ELR (cell line): ENCODE measurements at regions not wholly inside any gene's neighbourhood (a gene's known extent, or its start where the extent isn't known, plus 50 kb on each side); places are given as distances from the start of the nearest gene placed in this dataset.
A peak's percentile ranks its signal among the peaks of the same experiment; 100 is the strongest.

ENCODE experiments used
- DNase-seq: peaks from one replicate; pipeline ENCODE4 v3.0.0-alpha.2; 2015; ENCODE audit warnings: low read depth

GRCh38 chr1:195394567-195394966 lies 1213.7 kb downstream of the KCNT2 start:
- DNase-seq, result no peak

DNA sequence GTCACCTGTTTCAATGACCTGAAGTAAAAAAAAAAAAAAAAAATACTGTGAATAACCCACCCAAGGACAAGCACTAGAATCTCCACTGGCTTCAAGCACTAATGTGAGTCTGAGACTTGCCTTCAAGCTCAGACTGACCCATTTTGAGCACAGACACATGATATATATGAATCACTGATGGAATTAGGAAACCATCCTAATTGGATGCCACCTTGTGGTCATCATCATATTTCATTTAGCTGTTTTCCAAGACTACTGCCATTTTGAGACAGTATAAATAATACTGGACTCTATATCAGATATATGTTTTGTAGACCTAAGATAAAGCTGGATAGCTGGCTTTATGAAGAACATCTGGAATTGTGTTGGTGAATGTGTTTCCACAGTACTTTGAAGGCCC lies 1232.0 kb downstream of the KCNT2 start:
- DNase-seq, result peak; percentile 39

- no peak for DNase-seq
Measured at GRCh38 chr1:195373856-195374255, 1234.4 kb downstream of the KCNT2 start.

DNA sequence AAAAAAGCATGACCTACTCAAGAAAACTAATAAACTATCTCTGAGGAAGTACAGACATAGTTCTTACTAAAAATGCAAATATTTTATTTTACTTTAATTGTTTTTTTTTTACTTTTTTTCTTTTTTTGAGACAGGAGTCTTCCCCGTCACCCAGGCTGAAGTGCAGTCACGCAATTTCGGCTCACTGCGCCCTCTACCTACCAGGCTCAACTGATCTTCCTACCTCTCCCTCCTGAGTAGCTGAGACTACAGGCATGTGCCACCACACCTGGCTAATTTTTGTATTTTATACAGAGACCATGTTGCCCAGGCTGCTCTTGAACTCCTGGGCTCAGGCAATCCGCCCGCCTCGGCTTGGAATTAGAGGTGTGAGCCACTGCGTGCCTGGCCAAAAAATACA lies 1263.1 kb downstream of the KCNT2 start:
- DNase-seq, result no peak

DNA sequence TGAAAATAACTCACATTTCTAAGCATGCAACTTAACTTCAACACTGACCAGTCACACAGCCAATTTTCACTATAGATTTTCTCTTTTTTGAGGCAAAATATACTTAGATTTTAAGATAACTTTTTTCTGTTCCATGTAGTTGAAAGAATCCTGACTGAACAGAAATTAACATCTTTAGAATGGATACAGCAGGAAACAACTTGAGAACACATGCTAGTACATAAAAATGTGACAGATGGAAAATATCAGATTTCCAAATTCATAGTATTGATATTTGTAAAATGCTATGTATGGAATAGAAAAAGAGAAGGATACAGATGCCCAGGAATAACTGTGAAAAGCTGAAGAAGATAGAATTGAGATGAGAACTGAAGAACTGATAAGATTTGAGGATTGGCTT lies 1270.6 kb downstream of the KCNT2 start:
- DNase-seq, result no peak

GRCh38 chr1:195336812-195337211 lies 1271.4 kb downstream of the KCNT2 start:
- DNase-seq, result no peak

DNA sequence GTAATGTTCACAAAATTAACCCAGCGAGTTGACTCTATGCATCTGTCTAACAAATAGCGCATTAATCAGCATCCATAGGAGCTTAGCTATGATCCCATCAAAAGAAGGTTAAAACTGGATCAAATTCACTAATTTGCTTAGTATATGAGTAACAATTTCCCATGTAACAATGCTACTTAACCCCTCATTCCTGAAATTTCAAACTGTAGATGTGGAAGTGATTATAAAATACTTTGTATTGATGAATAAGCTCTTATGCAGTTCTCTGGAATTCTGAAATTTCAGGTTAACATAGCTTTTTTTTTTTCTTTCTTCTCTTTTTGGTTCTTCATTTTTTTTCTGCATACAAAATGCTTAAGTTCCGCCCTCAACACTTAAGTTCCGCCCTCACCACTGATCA lies 1272.7 kb downstream of the KCNT2 start:
- DNase-seq, result peak; percentile 13

DNA sequence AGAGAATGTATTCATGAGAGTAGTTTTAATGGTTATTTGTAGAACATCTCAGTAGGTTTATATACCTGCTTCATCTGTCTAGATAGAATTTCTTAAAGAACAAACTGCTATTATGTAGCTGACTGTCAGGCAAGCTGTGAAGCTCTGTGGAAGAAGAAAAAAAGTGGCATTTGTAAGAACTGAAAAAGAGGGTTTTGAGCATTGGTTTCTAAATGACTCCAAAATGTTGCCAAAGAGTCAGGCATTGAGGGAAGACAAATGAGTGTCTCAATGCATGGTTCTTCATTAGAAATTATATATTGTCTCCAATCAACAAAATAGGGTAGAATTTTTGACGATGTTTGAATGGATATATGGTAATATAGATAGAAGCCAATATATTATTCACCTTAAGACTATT lies 1276.1 kb downstream of the KCNT2 start:
- DNase-seq, result no peak

DNA sequence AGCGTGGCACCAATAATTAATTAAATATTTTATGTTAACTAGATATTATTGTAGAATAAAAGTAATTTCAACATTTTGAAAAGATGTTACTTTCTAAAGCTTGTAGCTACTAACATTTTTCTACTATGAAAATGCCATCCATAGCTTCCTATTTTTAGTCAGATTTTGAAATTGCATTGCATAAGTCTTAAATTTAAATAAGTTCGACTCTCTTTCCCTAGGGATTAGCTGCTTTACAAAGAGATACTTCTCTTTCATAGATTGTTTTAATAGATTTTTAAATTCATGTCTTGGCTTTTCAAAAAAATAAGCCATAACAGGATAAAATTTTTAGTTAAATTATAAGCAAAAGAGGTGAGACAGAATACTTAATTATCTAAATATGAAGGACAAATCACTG lies 1279.6 kb downstream of the KCNT2 start:
- no peak for DNase-seq

DNA sequence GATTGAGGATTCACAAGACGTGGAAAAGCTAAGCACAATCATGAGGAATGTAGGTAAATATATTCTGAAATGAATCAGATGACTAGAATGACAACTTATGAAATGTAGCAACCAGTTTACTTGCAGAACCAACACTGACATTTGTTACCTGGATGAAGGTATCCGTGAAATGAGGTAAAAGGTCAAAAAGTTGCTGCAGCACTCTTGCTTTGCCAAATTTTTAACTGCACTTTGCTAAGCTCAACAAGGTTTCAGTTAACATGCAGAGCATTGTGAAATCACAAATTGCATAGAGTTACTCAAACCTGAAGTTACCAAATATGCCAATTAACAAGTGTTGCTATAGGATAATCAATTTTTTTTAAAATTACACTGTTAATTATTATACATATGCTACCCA lies 1280.1 kb downstream of the KCNT2 start:
- DNase-seq, result no peak

DNA sequence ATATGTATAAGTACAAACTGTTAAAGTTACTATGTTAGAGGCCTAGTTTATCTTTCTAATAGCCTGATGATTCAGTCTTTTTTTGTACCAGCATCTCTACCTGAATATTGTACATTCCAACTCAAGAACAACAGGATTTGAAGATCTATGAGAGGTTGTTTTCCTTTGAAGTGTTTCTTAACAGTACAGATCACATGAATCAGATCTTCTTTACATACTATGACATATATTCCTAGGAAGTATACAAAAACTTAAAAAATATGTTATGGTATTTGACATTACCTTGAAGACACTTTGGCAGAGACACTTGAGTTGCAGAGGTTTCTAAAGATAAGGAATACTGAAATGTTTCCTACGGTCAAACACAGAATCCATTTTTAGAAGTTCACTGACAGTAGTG lies 1280.9 kb downstream of the KCNT2 start:
- no peak for DNase-seq

DNA sequence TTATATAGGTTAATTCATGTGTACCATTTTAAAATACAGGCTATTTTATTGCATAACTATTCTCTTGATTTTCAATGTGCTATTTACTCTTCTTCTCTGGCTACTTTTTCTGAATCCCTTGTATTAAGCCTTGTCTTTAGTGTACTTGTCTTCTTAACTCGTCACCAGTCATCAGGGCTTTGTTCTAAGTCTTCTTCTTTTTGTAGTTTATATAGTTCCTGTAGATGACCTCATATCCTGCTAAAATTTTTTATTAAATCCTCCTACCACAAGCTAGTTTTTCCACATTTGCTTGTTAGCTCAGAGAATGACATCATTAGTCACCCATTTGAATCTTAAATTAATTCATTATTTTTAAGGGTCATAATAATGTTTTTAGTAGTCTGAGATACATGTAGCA lies 1281.9 kb downstream of the KCNT2 start:
- DNase-seq, result no peak

GRCh38 chr1:195325181-195325580 lies 1283.1 kb downstream of the KCNT2 start:
- DNase-seq, result no peak

DNA sequence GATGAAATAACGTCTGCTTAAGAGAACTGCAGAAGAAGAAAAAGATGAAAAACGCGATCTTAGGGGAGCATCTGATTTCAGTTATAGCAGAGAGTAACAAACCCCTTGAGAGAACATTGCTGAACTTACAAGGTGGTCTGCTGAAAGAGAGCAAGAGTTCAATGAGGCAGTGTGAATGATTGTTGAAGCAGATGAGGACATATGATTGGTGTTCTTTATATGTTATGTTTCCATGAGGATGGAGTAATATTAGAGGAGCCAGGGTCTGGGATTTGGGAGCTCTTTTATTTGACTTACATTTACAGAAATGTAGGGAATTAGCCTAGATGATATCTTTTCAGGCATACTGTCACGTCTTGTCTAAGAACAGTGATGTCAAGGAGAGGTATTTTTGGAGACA lies 1302.0 kb downstream of the KCNT2 start:
- DNase-seq, result no peak

DNA sequence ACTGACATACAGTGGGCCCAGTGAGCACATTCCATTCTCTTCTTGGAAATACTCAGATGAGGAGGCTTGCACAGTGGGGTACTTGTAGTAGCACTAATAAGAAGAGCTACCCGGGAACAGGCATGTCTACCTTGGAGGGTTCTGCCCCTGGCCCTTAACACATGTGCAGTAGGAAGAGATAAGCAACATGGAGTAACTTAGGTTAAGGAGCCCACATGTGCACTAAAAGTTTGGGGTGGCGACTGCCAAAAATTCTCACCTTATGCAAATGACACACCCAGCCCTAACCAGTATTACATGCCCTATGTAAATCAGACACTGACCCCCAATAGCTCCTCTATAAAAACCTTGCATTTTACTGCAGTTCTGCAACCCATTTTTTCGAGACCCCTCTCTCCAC lies 1313.3 kb downstream of the KCNT2 start:
- DNase-seq, result no peak

GRCh38 chr1:195278644-195279043 lies 1329.6 kb downstream of the KCNT2 start:
- DNase-seq, result no peak

DNA sequence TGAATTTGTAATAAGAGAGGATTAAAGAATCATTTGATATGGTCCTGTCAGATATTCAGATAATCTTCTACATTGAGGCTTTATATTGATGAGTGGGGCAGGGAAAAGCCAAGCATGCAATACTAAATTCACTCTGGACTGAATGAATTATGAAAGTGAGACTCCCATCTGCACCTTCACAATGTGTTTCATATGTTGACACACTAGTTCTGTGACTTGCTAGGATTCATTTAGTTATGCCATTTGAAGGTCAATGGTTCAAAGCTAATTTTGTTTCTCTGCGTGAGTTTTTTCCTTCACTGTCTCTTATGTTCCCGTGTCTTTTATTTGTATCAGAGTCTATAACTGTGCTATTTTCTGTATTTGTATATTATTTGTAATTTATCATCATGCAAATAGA lies 1332.5 kb downstream of the KCNT2 start:
- no peak for DNase-seq

GRCh38 chr1:195251900-195252299 lies 1356.3 kb downstream of the KCNT2 start:
- no peak for DNase-seq

DNA sequence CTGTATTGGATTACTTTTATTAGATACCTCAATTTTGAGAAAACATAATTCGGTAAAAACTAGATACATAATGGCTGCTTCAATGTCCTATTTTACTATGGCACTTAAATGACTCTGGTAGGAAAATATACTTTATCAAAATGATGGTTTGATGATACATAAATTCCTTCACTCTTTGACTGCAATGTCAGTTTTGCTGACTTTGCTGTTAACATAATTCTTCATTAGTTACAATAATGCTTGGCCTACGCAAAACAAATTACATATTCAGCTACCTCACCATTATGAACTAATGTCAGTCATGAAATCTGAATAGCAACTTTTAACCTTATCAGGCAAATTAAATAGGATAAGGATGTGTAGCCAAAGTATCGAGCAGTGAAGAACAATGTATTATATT lies 1364.7 kb downstream of the KCNT2 start:
- no peak for DNase-seq

- DNase-seq, result no peak
Measured at GRCh38 chr1:195241066-195241465, 1367.2 kb downstream of the KCNT2 start.

DNA sequence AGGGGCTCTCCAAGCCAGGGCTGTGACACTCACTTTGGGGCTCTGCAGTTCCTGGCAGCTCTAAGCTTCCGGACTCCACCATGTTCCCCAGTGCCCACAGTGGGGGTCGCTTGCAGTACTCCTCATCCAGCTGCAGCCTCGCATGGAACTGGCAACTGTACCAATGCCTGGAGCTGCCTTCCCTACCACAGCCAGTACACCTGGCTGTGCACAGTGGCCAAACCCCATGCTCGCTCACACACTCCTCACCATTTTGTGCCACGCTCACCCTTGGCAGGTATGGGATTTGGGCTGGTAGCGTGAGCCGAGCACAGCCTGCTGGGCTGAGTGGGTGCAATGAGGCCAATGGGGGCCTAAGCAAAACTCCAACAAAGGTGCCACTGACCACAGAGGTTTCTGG lies 1369.9 kb downstream of the KCNT2 start:
- DNase-seq, result no peak

DNA sequence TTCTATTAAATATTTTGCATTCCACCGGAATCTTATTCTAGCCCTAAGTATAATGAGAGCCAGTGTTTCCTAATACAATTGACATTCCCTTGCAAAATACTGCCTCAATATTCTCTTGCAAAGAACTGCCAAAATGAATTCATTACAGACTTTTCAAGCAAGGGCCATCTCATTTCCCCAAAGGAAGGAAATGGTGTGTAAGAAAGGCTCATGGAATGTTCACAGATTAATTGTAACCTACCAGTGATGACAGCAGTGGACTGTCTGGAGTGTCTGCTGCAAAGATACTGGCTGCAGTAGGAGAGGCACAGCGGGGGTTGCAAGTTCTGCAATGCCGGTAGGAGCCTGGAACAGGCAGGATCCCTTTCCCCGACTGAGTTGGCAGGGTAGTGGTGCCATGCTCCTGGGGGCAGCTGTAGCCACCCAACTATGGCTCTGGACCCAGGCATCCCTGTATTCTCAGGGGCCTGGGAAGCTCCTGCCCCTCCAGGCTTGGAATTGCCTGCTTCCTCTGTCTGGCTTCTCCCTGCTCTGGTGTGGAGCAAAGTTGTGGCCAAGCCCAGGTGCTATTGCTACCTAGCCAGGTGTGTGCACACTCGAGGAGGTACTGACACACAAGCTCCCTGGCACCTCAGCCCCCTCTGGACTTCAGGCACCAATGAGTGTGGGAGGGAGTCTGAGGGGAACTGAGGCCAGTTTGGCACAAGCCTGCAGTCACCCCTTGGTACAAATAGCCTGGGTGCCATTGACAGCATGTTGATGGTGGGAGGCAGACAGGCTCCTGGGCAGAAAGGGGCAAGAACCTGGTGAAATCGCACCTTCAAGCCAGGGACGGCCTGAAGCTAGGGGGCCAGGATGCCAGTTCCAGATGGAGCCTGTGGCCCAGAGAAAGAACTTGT lies 1371.0 kb downstream of the KCNT2 start:
- DNase-seq, result no peak

DNA sequence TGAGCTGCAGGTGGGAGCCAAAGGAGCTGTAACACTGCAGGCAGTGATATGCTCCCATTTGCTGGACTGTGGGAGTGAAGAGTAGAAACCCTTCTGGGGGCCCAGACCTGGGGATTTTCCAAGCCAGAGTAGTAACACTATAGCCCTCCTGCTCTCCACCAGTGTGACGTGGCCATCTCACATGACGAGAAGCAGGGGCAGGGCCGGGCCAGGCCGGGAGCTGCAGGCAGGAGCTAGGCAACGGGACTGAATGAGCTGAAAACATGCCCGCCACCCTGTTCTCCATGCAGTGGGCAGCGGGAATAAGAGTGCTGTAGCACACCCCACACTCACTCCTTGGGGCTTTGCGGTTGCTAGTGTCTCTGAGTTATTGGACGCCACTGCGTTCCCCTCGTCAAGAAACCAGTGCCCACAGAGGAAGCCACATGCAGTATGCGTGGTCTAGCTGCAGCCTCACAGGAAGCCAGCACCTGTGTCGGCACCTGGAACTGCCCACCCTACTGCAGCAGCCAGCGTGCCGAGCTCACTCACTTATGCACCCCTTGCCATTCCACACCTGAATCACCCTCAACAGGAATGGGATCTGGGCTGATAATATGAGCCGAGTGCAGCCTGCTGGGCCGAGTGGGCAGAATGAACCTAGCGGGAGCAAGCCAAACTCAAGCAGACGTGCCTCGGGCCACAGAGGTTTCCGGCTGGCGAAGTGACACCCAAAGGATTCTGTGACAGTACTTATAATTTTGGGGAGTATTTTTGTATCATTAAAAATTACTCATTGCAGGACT lies 1389.6 kb downstream of the KCNT2 start:
- DNase-seq, result no peak
